IPS DF 19.7 (cell line): ENCODE measurements at regions not wholly inside any gene's neighbourhood (a gene's known extent, or its start where the extent isn't known, plus 50 kb on each side); places are given as distances from the start of the nearest gene placed in this dataset.

ENCODE experiments used
- DNase-seq: peaks from one replicate; pipeline ENCODE4 v3.0.0-alpha.2; 2013; ENCODE audit warnings: low read depth, low spot score

DNA sequence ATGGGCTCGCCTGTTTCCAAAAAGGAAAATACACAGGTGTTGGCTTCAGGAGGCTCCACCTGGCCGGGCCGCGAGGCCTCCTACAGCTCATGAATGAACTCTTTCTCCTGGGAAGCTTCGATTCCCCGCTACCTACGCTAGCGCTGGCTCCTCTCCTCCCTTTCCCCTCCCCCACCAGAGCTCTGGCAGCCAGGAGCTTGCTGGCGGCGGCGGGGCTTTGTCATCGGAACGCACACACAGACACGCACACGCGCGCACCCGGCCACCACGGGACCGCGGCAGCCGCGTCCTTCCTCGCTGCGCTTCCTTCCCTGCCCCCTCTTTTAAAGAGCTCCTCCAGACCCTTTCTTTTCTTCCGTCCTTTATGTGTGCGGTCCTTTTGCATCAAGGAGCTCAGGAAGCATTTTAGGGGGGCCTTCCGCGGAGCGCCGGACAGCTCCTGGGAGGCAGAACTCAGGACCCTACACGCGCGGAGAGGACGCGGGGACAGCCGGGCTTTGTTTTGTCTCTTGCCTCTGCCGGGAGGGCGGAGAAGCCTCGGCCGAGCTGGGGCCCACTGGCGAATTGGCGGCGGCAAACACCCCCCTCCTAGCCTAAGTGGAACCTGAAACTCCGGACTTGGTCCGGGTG is 70.2 kb upstream of the BCOR start:
- DNase-seq, result no peak

DNA sequence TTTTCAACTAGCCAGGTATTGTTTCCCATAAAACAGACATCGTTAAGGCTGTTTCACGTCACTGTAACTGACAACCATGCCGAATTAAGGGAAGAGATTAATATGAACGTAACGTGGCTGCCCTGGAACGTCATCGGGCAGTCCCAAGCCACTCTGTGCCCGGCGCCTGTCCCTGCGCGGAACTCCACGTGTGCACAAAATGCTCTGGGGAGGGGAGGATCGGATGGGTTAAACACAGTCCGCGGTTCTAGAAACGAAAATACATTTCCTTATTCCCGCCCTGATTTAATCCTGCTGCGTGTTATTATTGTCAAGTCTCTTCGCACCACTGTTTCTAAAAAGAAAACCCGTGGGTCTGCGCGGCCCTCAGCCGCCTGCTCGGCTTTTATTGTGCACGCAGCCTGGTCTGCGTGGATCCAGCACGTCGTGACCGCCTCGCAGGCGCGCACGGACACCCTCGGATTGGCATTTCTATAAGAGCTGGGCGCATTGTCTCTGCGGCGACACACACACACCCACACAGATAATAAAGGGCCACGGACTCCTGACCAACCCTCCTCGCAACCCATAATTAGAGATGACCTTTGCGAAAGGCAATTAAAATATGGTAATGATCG is 69.6 kb upstream of the BCOR start:
- no peak for DNase-seq

- no peak for DNase-seq
Measured at GRCh38 chrX:40166582-40166981, 68.8 kb upstream of the BCOR start.

GRCh38 chrX:40165861-40166260 is 68.1 kb upstream of the BCOR start:
- DNase-seq, result no peak

DNA sequence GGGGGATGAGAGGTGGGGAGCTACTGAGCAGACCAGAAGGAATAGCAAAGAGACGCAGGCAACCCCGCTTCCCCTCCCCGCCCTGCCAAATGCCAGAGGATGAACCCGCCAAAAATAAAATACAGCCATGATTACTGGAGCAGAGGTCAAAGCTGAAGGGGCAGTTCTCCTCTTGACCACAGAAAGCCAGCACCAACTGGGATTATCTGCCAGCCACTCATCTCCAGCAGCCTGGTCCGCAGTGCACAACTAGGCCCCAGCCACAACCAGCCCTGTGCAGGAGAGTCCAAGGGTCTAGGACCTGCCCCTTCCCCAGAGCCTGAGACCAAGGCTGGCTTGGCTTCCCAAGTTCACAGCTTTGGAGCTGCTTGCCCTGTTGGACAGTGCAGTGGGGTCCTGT is 67.4 kb upstream of the BCOR start:
- DNase-seq, result no peak

GRCh38 chrX:40164751-40165150 is 67.0 kb upstream of the BCOR start:
- DNase-seq, result no peak

DNA sequence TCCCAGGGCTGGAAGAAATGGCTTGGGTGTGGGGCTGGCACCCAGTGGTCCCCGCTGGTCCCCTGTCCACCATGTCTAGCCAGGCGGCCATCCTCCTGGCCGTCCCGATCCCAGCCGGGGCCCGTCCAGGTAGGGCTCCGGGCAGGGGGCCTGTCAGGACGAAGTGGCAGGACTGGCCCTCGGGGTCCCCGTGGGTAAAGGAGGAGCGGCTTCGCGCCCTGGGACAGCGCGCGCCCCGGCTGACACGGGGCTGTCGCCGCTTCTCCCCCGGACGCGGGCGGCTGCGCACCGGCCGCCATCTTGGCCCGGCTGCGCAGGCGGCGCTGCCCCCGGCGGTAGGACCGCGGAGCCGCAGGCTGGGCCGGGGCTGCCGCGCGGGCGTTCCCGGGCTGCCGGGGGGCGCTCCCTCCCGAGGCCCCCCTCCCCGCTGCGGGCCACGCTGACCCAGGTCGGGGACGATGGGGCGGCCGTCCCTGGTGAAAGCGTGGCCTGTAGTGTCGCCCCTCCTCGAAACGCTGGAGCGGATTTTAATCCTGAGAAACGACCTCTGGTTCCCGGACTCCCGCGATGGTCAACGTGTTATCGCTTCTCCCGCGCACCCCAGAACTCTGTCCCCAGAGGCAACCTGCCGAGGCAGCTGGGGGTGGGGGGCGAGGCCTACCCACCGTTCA is 60.4 kb upstream of the BCOR start:
- DNase-seq, result no peak

DNA sequence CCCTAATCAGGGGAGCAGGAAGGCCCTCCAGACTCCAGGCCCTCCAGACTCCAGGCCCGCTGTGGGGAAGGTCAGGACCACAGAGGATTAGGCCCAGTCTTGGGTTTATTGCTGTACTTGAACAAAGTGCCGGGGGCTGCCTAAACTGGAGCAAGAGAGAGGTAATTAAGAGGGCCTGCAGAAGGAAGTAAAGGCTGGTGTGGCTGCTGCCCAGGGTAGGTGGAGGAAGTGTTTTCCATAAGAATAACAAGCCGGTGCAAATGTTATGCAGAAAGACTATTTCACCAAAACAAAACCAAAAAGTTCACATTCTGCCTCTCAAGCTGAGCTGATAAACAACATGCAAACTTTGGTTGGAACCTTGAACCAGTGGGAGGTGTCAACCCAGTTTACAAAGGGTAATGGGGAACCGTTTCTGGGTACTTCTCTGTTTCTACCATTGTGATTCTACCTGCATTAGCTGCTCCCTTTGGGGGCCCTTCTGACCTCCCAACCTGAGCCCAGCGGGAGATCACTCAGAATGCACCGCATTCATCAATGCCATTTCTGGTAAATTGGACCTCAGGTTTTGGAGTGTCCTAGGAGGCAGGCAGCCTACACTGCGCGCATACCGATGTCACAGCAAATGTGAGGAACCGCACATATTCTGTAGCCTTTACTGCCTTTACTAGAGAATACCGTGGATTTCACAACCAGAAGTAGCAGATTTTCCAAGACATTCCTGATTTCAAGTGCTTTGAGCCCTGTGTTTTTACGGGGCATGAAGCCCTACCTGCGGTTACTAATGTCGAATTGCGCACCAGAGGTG is 59.7 kb upstream of the BCOR start:
- DNase-seq, result no peak

DNA sequence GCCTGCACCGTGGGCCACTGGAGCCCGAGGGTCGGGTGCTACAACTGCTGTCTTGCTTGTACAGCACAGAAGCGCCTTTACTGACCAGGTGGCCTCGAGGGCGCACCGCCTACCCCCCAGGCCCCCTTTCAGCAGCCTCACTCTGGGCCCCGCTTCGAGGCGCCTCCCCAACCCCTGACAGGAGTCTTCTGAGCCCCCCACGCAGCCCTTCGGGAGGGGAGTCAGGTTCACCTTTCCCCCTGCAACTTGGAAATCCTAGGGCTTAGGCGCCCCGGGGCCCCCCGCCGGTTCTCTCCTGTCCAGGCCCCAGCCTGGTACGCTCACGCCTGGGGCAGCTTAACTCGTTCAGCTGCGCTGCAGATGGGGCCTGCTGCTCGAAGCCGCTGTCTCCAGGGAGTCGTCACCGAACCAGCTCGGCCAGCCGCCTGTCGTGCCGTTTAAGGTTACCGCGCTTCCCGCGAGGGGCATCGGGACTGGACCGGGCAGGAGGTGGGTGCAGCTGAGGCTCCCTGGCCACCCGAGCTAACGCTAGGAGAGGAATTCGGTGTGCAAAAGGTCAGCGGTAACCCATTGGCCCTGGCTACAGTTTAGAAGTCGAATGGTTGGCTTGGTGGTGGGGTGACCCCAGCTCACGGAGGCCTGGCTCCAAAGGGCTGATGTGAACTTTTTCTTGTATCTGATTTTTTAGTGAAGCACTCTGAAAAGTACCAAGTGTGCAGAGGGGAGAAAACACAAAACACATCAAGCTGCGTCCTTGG is 58.9 kb upstream of the BCOR start:
- DNase-seq, result no peak

DNA sequence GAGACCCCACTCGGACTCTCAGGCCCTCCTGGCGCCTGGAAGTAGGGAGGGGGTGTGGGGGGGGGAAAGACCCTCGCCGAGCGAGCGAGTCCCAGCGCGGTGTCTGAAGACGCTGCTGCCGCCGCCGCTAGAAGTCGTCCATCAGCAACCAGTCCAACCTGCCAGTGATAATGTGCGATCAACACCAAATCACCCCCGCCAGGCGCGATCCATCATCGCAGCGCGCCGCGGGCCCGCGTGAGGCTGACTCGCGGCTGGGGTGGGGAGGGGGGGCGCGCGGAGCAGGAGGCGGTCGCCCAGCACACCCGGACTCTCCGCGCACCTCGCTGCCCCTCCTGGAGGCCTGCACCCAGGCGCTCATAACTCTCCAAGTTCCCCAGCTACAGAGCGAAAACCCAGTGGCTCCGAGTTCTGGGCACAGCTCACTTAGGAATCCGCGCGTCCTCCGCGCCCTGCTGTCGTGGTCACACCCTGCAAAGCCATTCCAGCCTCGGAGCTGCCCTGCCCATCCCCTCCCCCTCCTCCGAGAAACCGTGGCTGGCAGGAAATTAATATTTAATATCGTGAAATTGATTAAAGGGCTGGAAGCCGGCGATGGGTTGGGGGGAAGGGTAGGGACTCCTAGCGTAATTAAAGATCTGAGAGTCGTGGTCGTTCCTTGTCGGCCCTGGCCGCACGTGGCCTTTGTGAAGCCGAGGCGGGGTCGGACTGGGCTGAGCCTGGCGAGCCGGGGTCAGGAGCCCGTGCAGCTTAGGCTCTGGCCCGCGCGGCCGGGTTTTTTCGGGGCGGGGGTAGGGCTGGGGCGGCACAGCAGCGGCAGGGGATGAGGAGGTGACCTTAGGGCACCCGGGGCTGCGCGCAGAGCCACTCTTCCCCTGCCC is 58.1 kb upstream of the BCOR start:
- DNase-seq, result no peak

- no peak for DNase-seq
Measured at GRCh38 chrX:40154853-40155588, 57.3 kb upstream of the BCOR start.

GRCh38 chrX:40154250-40154852 is 56.6 kb upstream of the BCOR start:
- DNase-seq, result no peak

- DNase-seq, result no peak
Measured at GRCh38 chrX:40153345-40154249, 55.8 kb upstream of the BCOR start.

- no peak for DNase-seq
Measured at GRCh38 chrX:40152741-40153344, 55.1 kb upstream of the BCOR start.

DNA sequence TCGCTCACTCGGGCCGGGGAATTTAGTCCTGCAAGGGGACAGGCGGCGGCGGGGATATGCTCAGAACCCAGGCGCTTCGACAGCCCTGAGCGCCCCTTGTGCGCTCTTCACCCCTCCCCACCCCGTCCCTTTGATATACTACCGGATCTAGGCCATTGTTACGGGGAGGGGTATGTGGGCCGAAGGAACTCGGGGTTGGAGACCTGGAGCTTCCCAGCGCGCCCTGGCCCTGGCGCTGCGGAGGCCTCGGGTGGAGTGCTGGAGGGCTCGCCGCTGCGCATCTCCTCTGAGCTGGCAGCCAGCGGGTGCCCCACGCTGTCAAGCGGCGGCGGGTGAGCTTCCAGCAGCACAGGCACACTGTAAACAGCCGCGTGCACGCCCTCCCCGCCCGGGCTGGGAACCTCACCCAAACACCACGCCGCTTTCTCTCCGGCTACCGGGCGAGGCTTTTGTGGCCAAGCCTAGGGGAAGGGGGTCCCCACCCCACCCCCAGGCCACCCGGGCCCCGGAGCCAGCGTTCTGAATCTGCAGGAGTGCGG is 54.5 kb upstream of the BCOR start:
- no peak for DNase-seq

- no peak for DNase-seq
Measured at GRCh38 chrX:40151211-40152172, 53.7 kb upstream of the BCOR start.

GRCh38 chrX:40150503-40150902 is 52.7 kb upstream of the BCOR start:
- DNase-seq, result no peak
